ENCODE measurements at regions not wholly inside any gene's neighbourhood (a gene's known extent, or its start where the extent isn't known, plus 50 kb on each side); places are given as distances from the start of the nearest gene placed in this dataset.
"Not testable (repeated sequence)": the region's sequence is repeated elsewhere in the genome, so short reads cannot be mapped to it uniquely, and the experiment has no call there.

- no peak for DNase-seq (ENCODE audit: low read depth in 1 of 2, low spot score in 1 of 2)
These were observed 101.6 kb downstream of the CPN2 start for GRCh38 chr3:194249323-194250097.

- no peak for DNase-seq (ENCODE audit: low read depth in 1 of 2, low spot score in 1 of 2)
These were observed 100.8 kb downstream of the CPN2 start for GRCh38 chr3:194250098-194251002.

GRCh38 chr3:194251007-194251406 is 100.1 kb downstream of the CPN2 start:
- no peak for DNase-seq (ENCODE audit: low read depth in 1 of 2, low spot score in 1 of 2)

- DNase-seq (ENCODE audit: low read depth in 1 of 2, low spot score in 1 of 2), result no peak
These were observed 99.7 kb downstream of the CPN2 start for GRCh38 chr3:194251461-194251860.

- DNase-seq (ENCODE audit: low read depth in 1 of 2, low spot score in 1 of 2), result no peak
These were observed 99.1 kb downstream of the CPN2 start for GRCh38 chr3:194251891-194252560.

GRCh38 chr3:194253270-194253669 is 97.9 kb downstream of the CPN2 start:
- DNase-seq (ENCODE audit: low read depth in 1 of 2, low spot score in 1 of 2), result no peak

- DNase-seq (ENCODE audit: low read depth in 1 of 2, low spot score in 1 of 2), result no peak
These were observed 97.1 kb downstream of the CPN2 start for GRCh38 chr3:194254040-194254439.

GRCh38 chr3:194255252-194256039 is 95.7 kb downstream of the CPN2 start:
- DNase-seq (ENCODE audit: low read depth in 1 of 2, low spot score in 1 of 2), result peak; percentile 22 to 34

GRCh38 chr3:194256040-194256945 is 94.8 kb downstream of the CPN2 start:
- no peak for DNase-seq (ENCODE audit: low read depth in 1 of 2, low spot score in 1 of 2)

GRCh38 chr3:194257151-194257621 is 93.9 kb downstream of the CPN2 start:
- DNase-seq (ENCODE audit: low read depth in 1 of 2, low spot score in 1 of 2), result no peak

- DNase-seq (ENCODE audit: low read depth in 1 of 2, low spot score in 1 of 2), result no peak
These were observed 93.0 kb downstream of the CPN2 start for GRCh38 chr3:194257916-194258668.

GRCh38 chr3:194259982-194260766 is 91.0 kb downstream of the CPN2 start:
- no peak for DNase-seq (ENCODE audit: low read depth in 1 of 2, low spot score in 1 of 2)

- no peak for DNase-seq (ENCODE audit: low read depth in 1 of 2, low spot score in 1 of 2)
These were observed 89.5 kb downstream of the CPN2 start for GRCh38 chr3:194261581-194262063.

GRCh38 chr3:194262176-194262924 is 88.8 kb downstream of the CPN2 start:
- DNase-seq (ENCODE audit: low read depth in 1 of 2, low spot score in 1 of 2), result no peak

- DNase-seq (ENCODE audit: low read depth in 1 of 2, low spot score in 1 of 2), result no peak
These were observed 88.2 kb downstream of the CPN2 start for GRCh38 chr3:194262925-194263305.

- not testable (repeated sequence) for DNase-seq (ENCODE audit: low read depth in 1 of 2, low spot score in 1 of 2)
These were observed 86.3 kb downstream of the CPN2 start for GRCh38 chr3:194264631-194265504.
